SK-N-SH (cell line): ENCODE measurements at regions not wholly inside any gene's neighbourhood (a gene's known extent, or its start where the extent isn't known, plus 50 kb on each side); places are given as distances from the start of the nearest gene placed in this dataset.

Source experiments
- CTCF ChIP-seq: fragments of 200-600 bp; sonication (generic); IDR thresholded peaks from 2 replicates; pipeline ENCODE4 v1.6.1; 2017; ENCODE audit warnings: antibody characterized with exemption, mild to moderate bottlenecking, moderate library complexity
- RFX5 ChIP-seq: IDR thresholded peaks from 2 replicates; pipeline ENCODE4 v1.6.1; 2012; ENCODE audit warnings: mild to moderate bottlenecking, improper control_type of control experiment, low read length

GRCh38 chr13:100860866-100861265 is 186.3 kb upstream of the TMTC4 start:
- TF ChIP-seq CTCF (no peak), RFX5 (no peak)
